GM19467 (cell line): ENCODE measurements at regions not wholly inside any gene's neighbourhood (a gene's known extent, or its start where the extent isn't known, plus 50 kb on each side); places are given as distances from the start of the nearest gene placed in this dataset.
"Not testable (repeated sequence)": the region's sequence is repeated elsewhere in the genome, so short reads cannot be mapped to it uniquely, and the experiment has no call there.

Source experiments
- ATAC-seq: cut with Tn5 transposase; IDR thresholded peaks from one replicate; pipeline ENCODE4 v1.9.1; 2021; ENCODE audit warnings: mild to moderate bottlenecking, moderate library complexity; ENCODE audit not compliant: unreplicated experiment

DNA sequence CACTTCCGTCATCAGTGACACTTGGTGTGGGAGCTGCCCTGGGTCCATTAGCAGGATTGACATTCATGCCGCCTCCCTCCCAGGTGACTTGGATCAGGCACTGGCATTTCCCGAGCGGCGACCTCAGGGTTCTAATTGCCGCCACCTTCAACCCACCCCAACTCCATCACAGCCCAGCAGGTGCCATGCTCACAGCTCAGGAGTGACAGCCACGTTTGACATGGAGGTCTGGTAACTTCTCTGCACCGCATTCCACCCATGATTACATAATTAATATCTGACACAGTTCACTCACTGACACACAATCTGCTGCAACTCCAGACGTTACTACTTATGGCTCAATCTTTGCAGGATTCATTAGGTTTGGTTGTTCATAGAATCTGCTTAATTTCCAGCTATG is 450.9 kb upstream of the MYT1L start:
- no peak for ATAC-seq

DNA sequence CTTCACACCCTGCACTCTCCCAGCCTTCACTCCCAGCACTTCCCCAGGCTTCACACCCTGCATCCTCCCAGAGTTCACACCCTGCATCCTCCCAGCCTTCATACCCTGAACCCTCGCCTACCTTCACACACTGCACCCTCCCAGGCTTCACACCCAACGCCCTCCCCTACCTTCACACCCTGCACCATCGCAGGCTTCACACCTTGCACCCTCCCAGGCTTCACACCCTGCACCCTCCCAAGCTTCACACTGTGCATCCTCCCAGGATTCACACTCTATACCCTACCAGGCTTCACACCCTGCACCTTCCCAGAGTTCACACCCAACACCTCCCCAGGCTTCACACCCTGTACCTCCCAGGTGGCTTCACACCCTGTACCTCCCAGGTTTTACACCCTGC is 448.7 kb upstream of the MYT1L start:
- ATAC-seq = no peak

DNA sequence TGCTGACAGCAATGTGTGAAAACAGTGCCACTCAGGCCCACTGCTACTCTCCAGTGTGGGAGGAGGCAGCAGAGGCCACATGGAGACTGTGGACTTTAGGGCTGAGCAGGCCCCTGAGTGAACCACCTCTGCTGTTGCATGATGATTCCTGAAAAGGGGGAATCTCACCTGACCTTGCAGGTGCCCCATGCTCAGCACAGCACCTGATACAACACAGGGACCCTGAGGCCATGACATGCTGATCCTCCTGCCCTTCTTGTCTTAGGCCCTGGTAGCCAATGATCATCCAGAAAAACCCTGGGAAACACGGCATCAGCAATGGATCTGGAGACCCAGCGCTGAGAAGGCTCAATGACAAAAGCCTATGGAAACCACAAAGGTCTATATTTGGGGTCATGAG is 446.8 kb upstream of the MYT1L start:
- ATAC-seq = no peak

- no peak for ATAC-seq
Measured at GRCh38 chr2:2777213-2777612, 446.1 kb upstream of the MYT1L start.

GRCh38 chr2:2775018-2775417 is 443.9 kb upstream of the MYT1L start:
- ATAC-seq = no peak

GRCh38 chr2:2773692-2774091 is 442.6 kb upstream of the MYT1L start:
- no peak for ATAC-seq

- ATAC-seq = not testable (repeated sequence)
Measured at GRCh38 chr2:2773080-2773479, 442.0 kb upstream of the MYT1L start.

GRCh38 chr2:2771721-2772411 is 440.8 kb upstream of the MYT1L start:
- ATAC-seq = no peak

GRCh38 chr2:2769481-2770431 is 438.7 kb upstream of the MYT1L start:
- ATAC-seq = no peak

GRCh38 chr2:2768476-2768875 is 437.4 kb upstream of the MYT1L start:
- no peak for ATAC-seq

DNA sequence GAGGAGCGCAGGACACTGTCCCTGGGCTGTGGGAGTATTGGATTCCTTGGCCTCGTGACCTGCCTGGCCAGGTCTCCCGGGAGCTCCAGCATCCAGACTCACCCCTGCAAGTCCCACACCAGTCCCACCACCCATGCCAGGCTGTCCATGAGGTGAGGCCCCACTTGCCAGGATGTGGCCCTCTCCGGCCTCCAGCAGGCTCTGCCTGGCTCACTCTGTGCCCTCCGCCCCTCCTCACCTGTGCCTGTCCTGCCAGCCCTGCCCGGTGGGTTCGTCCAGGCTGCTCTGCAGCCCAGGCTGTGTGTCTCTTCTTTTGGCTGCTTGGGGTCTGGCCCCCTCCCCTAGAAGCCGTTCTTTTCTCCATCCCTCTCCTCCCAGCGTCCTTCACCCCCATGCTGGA is 436.8 kb upstream of the MYT1L start:
- ATAC-seq = no peak

DNA sequence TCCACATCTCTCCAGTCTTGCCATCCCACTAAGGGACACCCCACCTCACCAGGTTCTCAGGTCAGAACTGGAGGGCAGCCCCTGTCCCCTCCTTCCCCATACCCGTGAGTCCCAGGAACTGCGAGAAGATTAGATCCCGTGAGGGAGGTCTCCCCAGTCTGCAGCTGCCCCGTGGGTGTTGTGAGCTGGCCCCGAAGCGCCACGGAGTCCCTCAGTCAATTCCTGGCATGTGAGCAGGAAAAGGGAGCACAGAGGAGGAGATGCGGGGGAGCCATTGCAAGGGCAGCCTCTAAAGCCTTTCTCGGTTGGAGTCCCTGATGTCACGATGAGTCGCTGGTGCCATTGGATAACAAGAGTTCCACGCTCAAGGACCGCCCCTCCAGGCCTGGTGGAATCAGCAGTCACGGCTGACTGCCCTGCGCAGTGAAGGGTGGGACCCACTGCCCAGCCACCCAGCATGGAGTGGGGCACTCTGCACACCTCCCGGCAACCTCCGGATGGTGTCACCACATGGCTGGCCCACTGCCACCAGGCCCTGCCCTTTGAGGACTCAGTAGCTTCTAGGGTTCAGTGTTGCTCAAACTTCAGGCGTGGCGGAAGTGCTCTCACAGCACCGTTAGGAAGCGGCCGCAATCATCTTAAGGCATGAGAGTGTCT is 434.9 kb upstream of the MYT1L start:
- ATAC-seq = no peak

DNA sequence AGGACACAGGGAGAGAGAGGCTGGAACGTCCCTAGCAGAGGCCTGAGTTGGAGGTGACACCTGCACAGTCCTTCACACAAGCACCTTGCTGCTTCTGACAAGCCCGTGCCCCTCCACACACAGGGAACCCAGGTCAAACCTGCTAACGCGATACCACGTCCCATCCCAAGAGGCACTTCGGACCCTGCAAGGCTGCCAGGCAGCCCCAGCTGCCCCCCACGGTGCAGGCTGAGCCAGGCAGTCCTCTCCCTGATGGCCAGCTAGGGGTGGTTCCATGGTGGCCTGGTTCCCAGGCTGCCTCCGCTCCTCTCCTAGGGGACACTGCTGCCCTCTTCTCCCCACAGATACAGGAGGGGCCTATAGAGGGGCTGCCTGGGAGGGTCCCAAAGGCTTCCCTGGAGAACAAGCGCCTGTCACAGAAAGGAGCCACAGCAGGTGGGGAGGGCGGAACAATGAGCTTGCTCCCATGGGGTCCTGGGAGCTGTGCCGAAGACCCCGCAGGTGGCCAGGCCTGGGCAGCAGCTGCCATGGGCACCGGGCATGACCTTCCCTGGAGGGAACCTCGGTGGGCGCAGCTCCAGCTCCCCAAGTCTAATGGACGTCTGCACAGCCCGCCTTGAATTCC is 434.2 kb upstream of the MYT1L start:
- ATAC-seq = no peak

GRCh38 chr2:2764739-2765138 is 433.7 kb upstream of the MYT1L start:
- ATAC-seq = no peak

- ATAC-seq = no peak
Measured at GRCh38 chr2:2764001-2764355, 432.9 kb upstream of the MYT1L start.

DNA sequence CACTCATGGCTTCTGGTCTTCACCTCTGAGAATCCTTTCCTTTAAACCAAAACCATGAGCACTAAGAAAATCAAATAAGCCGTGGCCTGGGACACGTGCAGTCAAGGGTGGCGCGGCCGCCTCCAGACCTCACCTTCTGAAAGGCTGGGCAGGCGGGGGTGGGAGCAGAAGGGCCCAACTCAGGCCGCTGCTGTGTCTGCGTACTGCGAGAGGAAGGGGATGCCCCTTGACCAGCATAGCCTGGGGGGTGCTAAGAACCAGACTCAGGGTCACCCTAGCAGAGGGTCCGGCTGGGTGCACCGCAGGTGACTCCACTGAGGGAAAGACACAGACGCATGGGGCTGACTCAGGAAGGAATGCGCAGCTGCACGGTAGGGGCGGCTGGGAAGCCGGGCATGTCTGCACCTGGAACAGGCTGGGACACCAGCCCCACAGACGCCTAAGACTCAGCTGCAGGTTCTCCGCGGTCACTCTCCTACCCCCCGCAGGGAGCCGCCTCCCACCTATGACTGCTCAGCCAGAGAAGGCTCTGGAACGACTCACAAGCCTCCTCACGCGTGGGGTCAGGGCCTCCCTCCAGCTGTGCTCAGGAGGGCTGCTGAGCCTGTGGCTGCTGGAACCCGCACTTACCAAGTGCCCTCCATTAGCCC is 432.4 kb upstream of the MYT1L start:
- no peak for ATAC-seq

GRCh38 chr2:2762913-2763312 is 431.8 kb upstream of the MYT1L start:
- ATAC-seq = no peak

DNA sequence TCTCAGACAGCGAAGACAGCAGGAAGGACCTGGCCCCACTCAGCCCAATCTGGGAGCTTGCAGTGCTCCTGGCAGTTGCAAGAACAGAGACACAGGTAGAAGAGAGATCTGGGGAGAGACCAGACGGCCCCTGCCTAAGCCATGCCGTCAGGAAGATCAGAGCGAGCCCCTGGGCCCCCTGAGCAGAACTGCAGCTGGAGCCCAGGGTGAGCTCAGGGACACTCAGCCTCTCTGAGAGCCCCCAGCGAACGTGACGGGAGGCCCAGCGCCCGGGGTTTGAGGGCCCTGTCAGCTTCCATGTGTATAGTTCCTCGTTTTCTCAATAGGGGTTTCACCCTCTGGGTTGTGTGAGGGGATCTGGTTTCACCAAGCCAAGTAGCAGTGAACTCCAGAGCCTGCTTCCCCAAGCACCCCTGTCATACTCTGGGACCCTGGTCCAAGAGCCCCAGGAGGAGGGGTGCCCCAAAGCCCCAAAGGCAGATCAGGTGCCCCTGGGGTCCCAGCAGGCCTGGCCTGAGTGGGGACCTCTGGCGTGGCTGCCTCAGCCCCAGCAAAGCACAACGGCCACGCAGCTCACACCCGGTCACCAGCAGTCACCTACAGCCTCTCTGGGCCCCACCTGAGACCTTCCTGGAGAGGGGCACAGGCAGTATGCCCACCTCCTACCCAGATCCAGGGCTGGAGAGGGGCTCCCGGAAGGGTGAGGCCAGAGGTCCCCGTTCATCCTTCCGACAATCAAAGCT is 431.3 kb upstream of the MYT1L start:
- ATAC-seq = no peak

DNA sequence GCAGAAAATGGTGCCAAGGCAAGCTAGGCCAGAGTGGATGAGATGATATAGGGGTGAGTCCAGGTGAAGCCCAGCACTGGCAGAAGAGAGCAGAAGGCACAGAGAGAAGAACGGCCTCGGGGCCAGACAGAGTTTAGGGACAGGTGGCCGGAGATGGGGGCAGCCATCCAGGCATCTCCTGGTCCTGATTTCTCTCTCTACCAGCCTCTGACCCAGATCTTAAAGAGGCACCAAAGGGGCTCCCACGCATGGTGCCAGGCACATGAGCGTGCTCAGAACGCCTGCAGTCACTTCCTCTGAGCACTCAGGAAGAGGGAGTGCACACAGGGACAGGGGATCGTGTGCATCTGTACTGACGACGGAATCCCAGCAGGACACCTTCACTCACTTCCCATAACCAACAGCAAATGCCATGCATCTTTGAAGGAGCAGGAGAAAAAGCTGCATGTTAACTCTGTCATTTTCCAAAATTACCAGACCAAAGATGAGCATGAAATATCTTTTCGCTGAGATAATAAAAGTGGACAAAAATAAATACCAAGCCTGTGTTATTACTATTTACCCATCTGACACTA is 427.8 kb upstream of the MYT1L start:
- ATAC-seq = no peak

DNA sequence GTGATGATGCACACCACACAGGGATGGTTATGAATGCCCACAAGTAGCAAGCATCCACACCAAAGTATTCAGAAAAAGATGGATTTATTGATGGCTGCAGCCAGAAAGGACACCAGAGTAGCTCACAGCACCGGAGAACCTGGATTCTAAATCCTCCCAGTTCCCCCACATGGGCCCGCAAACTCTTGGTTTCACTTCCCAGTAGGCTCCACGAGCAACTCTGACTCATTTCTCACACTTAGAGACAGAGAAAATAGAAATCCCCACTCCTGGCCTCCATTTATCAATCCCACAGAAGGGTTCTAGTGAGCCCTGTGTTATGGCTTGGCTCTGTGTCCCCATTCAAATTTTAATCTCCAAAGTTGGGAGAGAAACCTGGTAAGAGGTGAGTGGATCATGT is 426.7 kb upstream of the MYT1L start:
- no peak for ATAC-seq
